Ascending aorta (tissue), 2 donors: ENCODE measurements at regions not wholly inside any gene's neighbourhood (a gene's known extent, or its start where the extent isn't known, plus 50 kb on each side); places are given as distances from the start of the nearest gene placed in this dataset.

Source experiments
- DNase-seq, 2 donors: peaks; one replicate each; pipeline ENCODE4 v3.0.0-alpha.2; 2019; ENCODE audit warnings: low spot score in 2 of 2
- H3K27ac ChIP-seq, 2 donors: fragments of 200-600 bp; sonication (generic); one replicate each; pipeline ENCODE4 v1.5.1; 2016 to 2017; ENCODE audit warnings: mild to moderate bottlenecking in 1 of 2
- H3K27me3 ChIP-seq: fragments of 200-600 bp; sonication (generic); one replicate; pipeline ENCODE4 v1.5.1; 2017
- H3K36me3 ChIP-seq, 2 donors: fragments of 200-600 bp; sonication (generic); one replicate each; pipeline ENCODE4 v1.5.1; 2016
- H3K4me1 ChIP-seq, 2 donors: fragments of 200-600 bp; sonication (generic); one replicate each; pipeline ENCODE4 v1.5.1; 2016 to 2017; ENCODE audit warnings: mild to moderate bottlenecking in 1 of 2
- H3K4me3 ChIP-seq, 2 donors: fragments of 200-600 bp; sonication (generic); one replicate each; pipeline ENCODE4 v1.5.1; 2016 to 2017; ENCODE audit warnings: mild to moderate bottlenecking in 1 of 2
- H3K9me3 ChIP-seq, 2 donors: fragments of 200-600 bp; sonication (generic); one replicate each; pipeline ENCODE4 v1.5.1; 2016
- intact Hi-C: fragments of 100-400 bp; cut with DNase I; formaldehyde crosslinking; loops from one replicate; pipeline ENCODE4 v1.15.1; 2023
- TF ChIP-seq, protein P1 (sequence below), 3 experiments: fragments of 200-600 bp in 2 of 3; fragments of 450-650 bp in 1 of 3; sonication (generic) in 2 of 3; IDR thresholded peaks; one replicate each; pipeline ENCODE4 v1.5.1; 2016 to 2019; ENCODE audit warnings: antibody characterized with exemption in 3 of 3, mild to moderate bottlenecking in 1 of 3, moderate library complexity in 1 of 3

DNA sequence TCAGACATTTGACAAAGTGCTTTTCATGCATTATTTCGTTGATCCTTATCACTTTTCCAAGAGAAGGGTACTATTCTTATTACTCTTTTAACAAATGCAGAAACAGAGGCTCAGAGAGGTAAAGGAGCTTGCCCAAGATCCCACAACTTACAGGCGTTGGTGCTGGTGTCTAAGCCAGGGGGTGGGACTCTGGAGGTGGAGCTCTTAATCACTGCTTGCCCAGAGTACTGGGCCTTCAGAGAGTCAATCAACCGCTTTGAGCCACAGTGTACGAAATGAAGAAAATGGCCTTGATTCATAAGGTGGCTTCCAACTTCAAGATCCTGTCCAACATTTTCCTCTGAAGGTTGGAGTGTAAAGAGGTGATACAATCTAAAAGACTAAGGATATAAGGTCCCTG lies 211.5 kb downstream of the NECTIN3 start:
- Histone ChIP-seq H3K27ac (no peak overlapping the region), H3K4me1 (no peaks in the 10 kb centered on the region), H3K36me3 (no peaks in the 10 kb centered on the region), H3K9me3 (no peaks in the 10 kb centered on the region), H3K27me3 (no peaks in the 10 kb centered on the region), H3K4me3 (no peak overlapping the region)
- TF ChIP-seq, protein P1, sequence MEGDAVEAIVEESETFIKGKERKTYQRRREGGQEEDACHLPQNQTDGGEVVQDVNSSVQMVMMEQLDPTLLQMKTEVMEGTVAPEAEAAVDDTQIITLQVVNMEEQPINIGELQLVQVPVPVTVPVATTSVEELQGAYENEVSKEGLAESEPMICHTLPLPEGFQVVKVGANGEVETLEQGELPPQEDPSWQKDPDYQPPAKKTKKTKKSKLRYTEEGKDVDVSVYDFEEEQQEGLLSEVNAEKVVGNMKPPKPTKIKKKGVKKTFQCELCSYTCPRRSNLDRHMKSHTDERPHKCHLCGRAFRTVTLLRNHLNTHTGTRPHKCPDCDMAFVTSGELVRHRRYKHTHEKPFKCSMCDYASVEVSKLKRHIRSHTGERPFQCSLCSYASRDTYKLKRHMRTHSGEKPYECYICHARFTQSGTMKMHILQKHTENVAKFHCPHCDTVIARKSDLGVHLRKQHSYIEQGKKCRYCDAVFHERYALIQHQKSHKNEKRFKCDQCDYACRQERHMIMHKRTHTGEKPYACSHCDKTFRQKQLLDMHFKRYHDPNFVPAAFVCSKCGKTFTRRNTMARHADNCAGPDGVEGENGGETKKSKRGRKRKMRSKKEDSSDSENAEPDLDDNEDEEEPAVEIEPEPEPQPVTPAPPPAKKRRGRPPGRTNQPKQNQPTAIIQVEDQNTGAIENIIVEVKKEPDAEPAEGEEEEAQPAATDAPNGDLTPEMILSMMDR (IDR thresholded peaks at IDR 0.05): no peak
- DNase-seq: no peak
- intact Hi-C loops: no loop called here

DNA sequence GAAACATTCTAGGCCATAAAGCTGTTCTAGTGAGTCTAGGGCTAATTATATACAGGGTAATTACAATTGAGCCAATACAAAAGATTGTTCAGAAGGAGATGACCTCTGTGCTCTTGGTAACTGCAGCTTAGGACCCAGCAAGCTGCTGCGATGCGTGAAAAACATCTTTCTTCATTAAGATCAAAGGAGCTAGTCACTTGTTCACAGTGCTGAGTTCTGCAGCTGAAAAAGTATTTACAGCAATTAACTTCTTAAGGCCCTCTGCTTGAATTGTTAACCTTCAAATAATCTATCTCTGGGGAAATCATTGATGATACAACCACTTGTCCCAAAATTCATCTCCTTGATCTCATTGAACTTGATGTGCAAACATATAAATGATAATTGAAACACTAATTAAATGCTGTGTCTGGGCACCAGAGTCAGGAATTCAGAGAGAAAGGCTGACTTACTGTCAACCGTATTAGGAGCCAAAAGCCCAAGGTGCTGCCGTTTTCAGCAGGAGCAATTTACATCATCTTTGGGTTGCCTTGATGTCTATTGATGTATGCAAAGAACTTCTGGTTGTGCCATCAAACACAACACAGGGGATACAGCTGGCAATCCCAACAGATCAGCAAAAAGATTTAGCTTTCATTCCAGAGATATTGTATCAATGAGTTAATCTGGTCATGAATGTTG lies 213.0 kb downstream of the NECTIN3 start:
- Histone ChIP-seq H3K9me3 (no peaks in the 10 kb centered on the region), H3K27ac (no peak overlapping the region), H3K4me1 (no peaks in the 10 kb centered on the region), H3K4me3 (no peak overlapping the region), H3K36me3 (no peaks in the 10 kb centered on the region), H3K27me3 (no peaks in the 10 kb centered on the region)
- intact Hi-C loops: no loop called here
- no peak for DNase-seq
- TF ChIP-seq, protein P1 (IDR thresholded peaks at IDR 0.05): no peak

DNA sequence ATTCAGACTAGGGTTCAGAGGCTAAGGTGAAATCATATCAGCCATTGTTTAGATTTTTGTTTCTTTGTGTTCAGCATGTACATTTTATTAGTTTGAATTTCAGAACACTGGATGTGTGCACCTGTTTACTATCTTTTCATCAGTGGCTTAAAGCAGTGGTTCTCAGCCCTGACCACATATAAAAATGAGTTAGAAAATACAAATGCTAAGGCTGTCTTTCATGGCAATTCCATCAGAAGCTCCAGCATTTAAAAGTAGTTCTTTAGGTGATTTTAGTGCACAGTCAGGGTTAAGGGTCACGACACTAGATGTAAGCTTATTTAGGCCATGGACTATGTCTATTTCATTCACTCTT lies 213.5 kb downstream of the NECTIN3 start:
- Histone ChIP-seq H3K27ac (no peak overlapping the region), H3K36me3 (no peaks in the 10 kb centered on the region), H3K4me1 (no peaks in the 10 kb centered on the region), H3K27me3 (no peaks in the 10 kb centered on the region), H3K4me3 (no peak overlapping the region), H3K9me3 (no peaks in the 10 kb centered on the region)
- TF ChIP-seq, protein P1 (IDR thresholded peaks at IDR 0.05): no peak
- intact Hi-C loops: no loop called here
- no peak for DNase-seq

DNA sequence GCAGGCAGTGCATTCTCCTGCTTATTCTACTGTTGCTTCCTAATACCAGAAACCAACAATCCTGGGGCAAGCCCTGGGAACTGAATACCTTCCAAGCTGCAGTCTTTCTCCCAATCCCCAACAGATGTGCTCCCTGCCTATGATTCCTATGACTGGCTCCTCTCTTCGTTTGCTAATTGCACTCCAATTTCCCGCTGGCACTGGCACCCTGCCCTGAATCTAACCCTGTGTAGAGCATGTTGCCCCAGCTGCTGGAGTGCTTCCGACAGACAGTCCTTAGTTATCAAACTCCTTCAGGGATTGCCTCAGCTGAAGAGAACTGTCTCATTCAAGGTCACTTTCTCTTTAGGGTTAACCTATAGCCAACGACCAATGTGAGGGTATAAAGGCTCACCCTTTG lies 214.1 kb downstream of the NECTIN3 start:
- DNase-seq: no peak
- intact Hi-C loops: no loop called here
- Histone ChIP-seq H3K36me3 (no peaks in the 10 kb centered on the region), H3K4me3 (no peak overlapping the region), H3K27ac (no peak overlapping the region), H3K9me3 (no peaks in the 10 kb centered on the region), H3K4me1 (no peaks in the 10 kb centered on the region), H3K27me3 (no peaks in the 10 kb centered on the region)
- TF ChIP-seq, protein P1 (IDR thresholded peaks at IDR 0.05): no peak

DNA sequence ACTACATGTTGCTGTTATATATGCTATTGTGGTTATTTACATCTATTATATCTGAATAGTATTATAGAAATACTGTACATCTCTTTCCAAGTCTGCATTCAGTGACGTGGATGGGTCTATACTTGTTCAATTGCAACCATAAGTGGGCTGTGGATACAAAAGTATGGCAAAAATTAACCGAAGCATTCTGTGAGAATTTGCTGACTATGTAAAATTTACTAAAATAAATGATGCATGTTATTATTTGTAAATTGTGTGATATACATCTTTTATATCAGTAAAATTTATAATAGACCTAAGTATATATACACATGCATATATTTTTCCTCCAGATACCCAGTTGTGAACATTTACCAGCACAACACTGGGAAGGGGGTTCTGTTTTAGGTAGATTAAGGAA lies 215.1 kb downstream of the NECTIN3 start:
- H3K4me1 ChIP-seq: no peaks in the 10 kb centered on the region
- intact Hi-C loops: no loop called here
- no peak for DNase-seq
- no peak overlapping the region for H3K27ac ChIP-seq
- no peak overlapping the region for H3K4me3 ChIP-seq
- H3K27me3 ChIP-seq: no peaks in the 10 kb centered on the region
- no peaks in the 10 kb centered on the region for H3K36me3 ChIP-seq
- H3K9me3 ChIP-seq: no peaks in the 10 kb centered on the region
- TF ChIP-seq, protein P1 (IDR thresholded peaks at IDR 0.05): no peak

DNA sequence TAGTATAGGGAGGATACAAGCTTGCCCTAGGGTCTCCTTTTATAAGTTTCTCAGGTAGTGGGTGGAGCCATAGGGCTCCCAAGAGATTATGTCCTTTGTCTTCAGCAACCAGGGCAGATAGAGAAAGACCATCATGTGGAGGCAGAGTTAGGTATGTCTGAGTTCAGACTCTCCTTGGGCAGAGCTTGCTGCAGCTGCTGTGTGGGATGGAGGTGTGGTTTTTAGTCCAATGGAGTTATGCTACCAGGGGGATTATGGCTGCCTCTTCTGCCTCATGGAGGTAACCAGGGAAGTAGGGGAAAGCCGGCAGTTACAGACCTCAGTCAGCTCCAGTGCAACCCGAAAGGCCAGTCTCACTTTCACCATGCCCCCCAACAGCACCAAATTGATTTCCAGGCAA lies 220.5 kb downstream of the NECTIN3 start:
- no peaks in the 10 kb centered on the region for H3K9me3 ChIP-seq
- no peak overlapping the region for H3K4me3 ChIP-seq
- H3K4me1 ChIP-seq: no peaks in the 10 kb centered on the region
- TF ChIP-seq, protein P1 (IDR thresholded peaks at IDR 0.05): no peak
- H3K36me3 ChIP-seq: no peaks in the 10 kb centered on the region
- intact Hi-C loops: no loop called here
- DNase-seq: no peak
- H3K27ac ChIP-seq: no peak overlapping the region
- no peaks in the 10 kb centered on the region for H3K27me3 ChIP-seq
